Liver (tissue), 8 donors: ENCODE measurements at regions not wholly inside any gene's neighbourhood (a gene's known extent, or its start where the extent isn't known, plus 50 kb on each side); places are given as distances from the start of the nearest gene placed in this dataset.

Experiments used
- DNase-seq: peaks from one replicate; pipeline ENCODE4 v3.0.0-alpha.2; 2017; ENCODE audit warnings: low spot score
- H3K27ac ChIP-seq, 2 donors: one replicate each; pipeline ENCODE4 v1.7.0; 2013; ENCODE audit warnings: inconsistent platforms in 2 of 2, low read length in 2 of 2, control low read depth in 1 of 2, low read depth in 1 of 2, mild to moderate bottlenecking in 1 of 2
- H3K27me3 ChIP-seq, 4 donors: one replicate each; pipeline versions ENCODE4 v1.6.1 to v1.7.0; 2013; ENCODE audit warnings: low read length in 3 of 4, inconsistent platforms in 1 of 4, mild to moderate bottlenecking in 1 of 4, moderate library complexity in 1 of 4; ENCODE audit not compliant: control insufficient read depth in 4 of 4, insufficient read depth in 4 of 4
- H3K36me3 ChIP-seq, 4 donors: one replicate each; pipeline versions ENCODE4 v1.6.1 to v1.7.0; 2013; ENCODE audit warnings: low read length in 3 of 4, mild to moderate bottlenecking in 3 of 4, low read depth in 1 of 4, moderate library complexity in 1 of 4; ENCODE audit not compliant: control insufficient read depth in 4 of 4, insufficient read depth in 3 of 4
- H3K4me1 ChIP-seq, 4 donors: one replicate each; pipeline versions ENCODE4 v1.6.1 to v1.7.0; 2013; ENCODE audit warnings: low read length in 3 of 4, mild to moderate bottlenecking in 3 of 4, moderate library complexity in 1 of 4; ENCODE audit not compliant: control insufficient read depth in 4 of 4, insufficient read depth in 4 of 4
- H3K4me3 ChIP-seq, 3 donors: one replicate each; pipeline versions ENCODE4 v1.6.1 to v1.7.0; 2013; ENCODE audit warnings: low read length in 3 of 3, control low read depth in 1 of 3, low read depth in 1 of 3, mild to moderate bottlenecking in 1 of 3
- H3K9ac ChIP-seq, 2 donors: one replicate each; pipeline ENCODE4 v1.7.0; 2013; ENCODE audit warnings: low read length in 2 of 2, mild to moderate bottlenecking in 2 of 2, moderate library complexity in 2 of 2, control low read depth in 1 of 2, low read depth in 1 of 2
- H3K9me3 ChIP-seq, 4 donors: one replicate each; pipeline versions ENCODE4 v1.6.1 to v1.7.0; 2013; ENCODE audit warnings: low read length in 3 of 4; ENCODE audit not compliant: control insufficient read depth in 4 of 4
- EGR1 ChIP-seq, 2 donors: IDR thresholded peaks; 2 replicates each; pipeline ENCODE4 v1.6.1; 2016 to 2018; ENCODE audit warnings: antibody characterized with exemption in 2 of 2, low read depth in 2 of 2
- FOXA1 ChIP-seq: IDR thresholded peaks from 2 replicates; pipeline ENCODE4 v1.6.1; 2016; ENCODE audit warnings: antibody characterized with exemption
- FOXA2 ChIP-seq: IDR thresholded peaks from 2 replicates; pipeline ENCODE4 v1.6.1; 2016; ENCODE audit warnings: antibody characterized with exemption
- GABPA ChIP-seq, 2 donors: IDR thresholded peaks in 1 of 2; conservative IDR thresholded peaks in 1 of 2; 2 replicates each; pipeline ENCODE4 v1.6.1; 2016; ENCODE audit warnings: antibody characterized with exemption in 2 of 2, mild to moderate bottlenecking in 1 of 2, moderate library complexity in 1 of 2
- HNF4A ChIP-seq, 2 donors: conservative IDR thresholded peaks; 2 replicates each; pipeline ENCODE4 v1.6.1; 2016; ENCODE audit warnings: antibody characterized with exemption in 2 of 2, mild to moderate bottlenecking in 2 of 2
- HNF4G ChIP-seq: IDR thresholded peaks from 2 replicates; pipeline ENCODE4 v1.6.1; 2016; ENCODE audit warnings: antibody characterized with exemption
- JUND ChIP-seq, 2 donors: IDR thresholded peaks; 2 replicates each; pipeline ENCODE4 v1.6.1; 2016; ENCODE audit warnings: antibody characterized with exemption in 2 of 2
- NR2F2 ChIP-seq: IDR thresholded peaks from 2 replicates; pipeline ENCODE4 v1.6.1; 2016; ENCODE audit warnings: antibody characterized with exemption
- RAD21 ChIP-seq, 2 donors: IDR thresholded peaks; 2 replicates each; pipeline ENCODE4 v1.6.1; 2016; ENCODE audit warnings: antibody characterized with exemption in 2 of 2, mild to moderate bottlenecking in 2 of 2
- RXRA ChIP-seq, 2 donors: IDR thresholded peaks; 2 replicates each; pipeline ENCODE4 v1.6.1; 2017 to 2018; ENCODE audit warnings: antibody characterized with exemption in 2 of 2, mild to moderate bottlenecking in 1 of 2
- SP1 ChIP-seq: IDR thresholded peaks from 2 replicates; pipeline ENCODE4 v1.6.1; 2018; ENCODE audit warnings: antibody characterized with exemption, mild to moderate bottlenecking
- TAF1 ChIP-seq: conservative IDR thresholded peaks from 2 replicates; pipeline ENCODE4 v1.6.1; 2016; ENCODE audit warnings: antibody characterized with exemption, mild to moderate bottlenecking
- YY1 ChIP-seq: IDR thresholded peaks from 2 replicates; pipeline ENCODE4 v1.6.1; 2016; ENCODE audit warnings: antibody characterized with exemption, mild to moderate bottlenecking
- WGBS: extraction: QIAGEN DNeasy Blood & Tissue Kit; methylation state at CpG from one replicate; pipeline ENCODE4 v1.1.7; 2013; 5-methylcytosine and 5-hydroxymethylcytosine counted together
- TF ChIP-seq, protein P1 (sequence below): fragments of 150-350 bp; IDR thresholded peaks from 2 replicates; pipeline ENCODE4 v1.5.1; 2017; ENCODE audit warnings: improper control_type of control experiment, low read depth, low read length; ENCODE audit not compliant: missing input control
- TF ChIP-seq, protein P2 (sequence below): IDR thresholded peaks from 2 replicates; pipeline ENCODE4 v1.6.1; 2016; ENCODE audit warnings: antibody characterized with exemption
- TF ChIP-seq, protein P3 (sequence below): IDR thresholded peaks from 2 replicates; pipeline ENCODE4 v1.6.1; 2016; ENCODE audit warnings: antibody characterized with exemption, mild to moderate bottlenecking
- TF ChIP-seq, protein P4 (sequence below): IDR thresholded peaks from 2 replicates; pipeline ENCODE4 v1.6.1; 2016; ENCODE audit warnings: antibody characterized with exemption
- TF ChIP-seq, protein P5 (sequence below): IDR thresholded peaks from 2 replicates; pipeline ENCODE4 v1.6.1; 2016; ENCODE audit warnings: antibody characterized with exemption
- donor health status: healthy.
- donor health status: healthy.
- donor health status: healthy.
- donor health status: healthy.
- donor health status: healthy.

DNA sequence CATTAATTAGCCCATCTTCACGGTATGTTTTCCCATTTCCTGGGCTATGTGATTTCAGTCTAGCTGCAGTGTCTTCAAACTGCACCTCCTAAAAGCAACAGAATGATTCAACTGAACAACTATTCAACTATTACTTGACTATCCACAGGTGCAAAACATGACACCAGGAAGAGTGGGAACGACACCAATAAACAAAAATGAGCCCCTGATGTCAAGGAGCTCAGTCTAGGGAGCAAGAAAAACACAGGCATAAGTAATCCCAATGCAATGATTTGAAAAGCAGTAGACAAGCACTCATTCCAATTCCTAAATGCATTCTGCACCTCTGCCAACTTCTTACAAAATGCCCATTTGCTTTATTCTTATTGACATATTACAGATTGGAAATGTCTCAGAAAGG, 285.6 kb downstream of the ETS1 start:
- H3K4me1 ChIP-seq: peaks cover 0 to 3% (median 0%) of the 10 kb centered on the region in 4 donors
- no peaks in the 10 kb centered on the region for H3K27me3 ChIP-seq
- no peaks in the 10 kb centered on the region for H3K36me3 ChIP-seq
- H3K9me3 ChIP-seq: no peaks in the 10 kb centered on the region
- TF ChIP-seq FOXA2: no peak
- no peak for TF ChIP-seq SP1
- TF ChIP-seq, protein P1, sequence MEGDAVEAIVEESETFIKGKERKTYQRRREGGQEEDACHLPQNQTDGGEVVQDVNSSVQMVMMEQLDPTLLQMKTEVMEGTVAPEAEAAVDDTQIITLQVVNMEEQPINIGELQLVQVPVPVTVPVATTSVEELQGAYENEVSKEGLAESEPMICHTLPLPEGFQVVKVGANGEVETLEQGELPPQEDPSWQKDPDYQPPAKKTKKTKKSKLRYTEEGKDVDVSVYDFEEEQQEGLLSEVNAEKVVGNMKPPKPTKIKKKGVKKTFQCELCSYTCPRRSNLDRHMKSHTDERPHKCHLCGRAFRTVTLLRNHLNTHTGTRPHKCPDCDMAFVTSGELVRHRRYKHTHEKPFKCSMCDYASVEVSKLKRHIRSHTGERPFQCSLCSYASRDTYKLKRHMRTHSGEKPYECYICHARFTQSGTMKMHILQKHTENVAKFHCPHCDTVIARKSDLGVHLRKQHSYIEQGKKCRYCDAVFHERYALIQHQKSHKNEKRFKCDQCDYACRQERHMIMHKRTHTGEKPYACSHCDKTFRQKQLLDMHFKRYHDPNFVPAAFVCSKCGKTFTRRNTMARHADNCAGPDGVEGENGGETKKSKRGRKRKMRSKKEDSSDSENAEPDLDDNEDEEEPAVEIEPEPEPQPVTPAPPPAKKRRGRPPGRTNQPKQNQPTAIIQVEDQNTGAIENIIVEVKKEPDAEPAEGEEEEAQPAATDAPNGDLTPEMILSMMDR: no peak
- TF ChIP-seq, protein P2, sequence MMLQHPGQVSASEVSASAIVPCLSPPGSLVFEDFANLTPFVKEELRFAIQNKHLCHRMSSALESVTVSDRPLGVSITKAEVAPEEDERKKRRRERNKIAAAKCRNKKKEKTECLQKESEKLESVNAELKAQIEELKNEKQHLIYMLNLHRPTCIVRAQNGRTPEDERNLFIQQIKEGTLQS: no peak
- TF ChIP-seq, protein P3, sequence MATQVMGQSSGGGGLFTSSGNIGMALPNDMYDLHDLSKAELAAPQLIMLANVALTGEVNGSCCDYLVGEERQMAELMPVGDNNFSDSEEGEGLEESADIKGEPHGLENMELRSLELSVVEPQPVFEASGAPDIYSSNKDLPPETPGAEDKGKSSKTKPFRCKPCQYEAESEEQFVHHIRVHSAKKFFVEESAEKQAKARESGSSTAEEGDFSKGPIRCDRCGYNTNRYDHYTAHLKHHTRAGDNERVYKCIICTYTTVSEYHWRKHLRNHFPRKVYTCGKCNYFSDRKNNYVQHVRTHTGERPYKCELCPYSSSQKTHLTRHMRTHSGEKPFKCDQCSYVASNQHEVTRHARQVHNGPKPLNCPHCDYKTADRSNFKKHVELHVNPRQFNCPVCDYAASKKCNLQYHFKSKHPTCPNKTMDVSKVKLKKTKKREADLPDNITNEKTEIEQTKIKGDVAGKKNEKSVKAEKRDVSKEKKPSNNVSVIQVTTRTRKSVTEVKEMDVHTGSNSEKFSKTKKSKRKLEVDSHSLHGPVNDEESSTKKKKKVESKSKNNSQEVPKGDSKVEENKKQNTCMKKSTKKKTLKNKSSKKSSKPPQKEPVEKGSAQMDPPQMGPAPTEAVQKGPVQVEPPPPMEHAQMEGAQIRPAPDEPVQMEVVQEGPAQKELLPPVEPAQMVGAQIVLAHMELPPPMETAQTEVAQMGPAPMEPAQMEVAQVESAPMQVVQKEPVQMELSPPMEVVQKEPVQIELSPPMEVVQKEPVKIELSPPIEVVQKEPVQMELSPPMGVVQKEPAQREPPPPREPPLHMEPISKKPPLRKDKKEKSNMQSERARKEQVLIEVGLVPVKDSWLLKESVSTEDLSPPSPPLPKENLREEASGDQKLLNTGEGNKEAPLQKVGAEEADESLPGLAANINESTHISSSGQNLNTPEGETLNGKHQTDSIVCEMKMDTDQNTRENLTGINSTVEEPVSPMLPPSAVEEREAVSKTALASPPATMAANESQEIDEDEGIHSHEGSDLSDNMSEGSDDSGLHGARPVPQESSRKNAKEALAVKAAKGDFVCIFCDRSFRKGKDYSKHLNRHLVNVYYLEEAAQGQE: no peak
- TF ChIP-seq, protein P4, sequence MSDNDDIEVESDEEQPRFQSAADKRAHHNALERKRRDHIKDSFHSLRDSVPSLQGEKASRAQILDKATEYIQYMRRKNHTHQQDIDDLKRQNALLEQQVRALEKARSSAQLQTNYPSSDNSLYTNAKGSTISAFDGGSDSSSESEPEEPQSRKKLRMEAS: no peak
- no peak for TF ChIP-seq RAD21 (IDR thresholded peaks at IDR 0.05)
- TF ChIP-seq HNF4A (conservative IDR thresholded peaks at IDR 0.05): no peak
- TF ChIP-seq RXRA (IDR thresholded peaks at IDR 0.05): no peak
- no peak for TF ChIP-seq GABPA (IDR thresholded peaks at IDR 0.05 in 1 of 2, conservative IDR thresholded peaks at IDR 0.05 in 1 of 2)
- TF ChIP-seq YY1: no peak
- no peak for TF ChIP-seq HNF4G
- no peak for TF ChIP-seq TAF1
- no peak overlapping the region for H3K9ac ChIP-seq
- no peak overlapping the region for H3K4me3 ChIP-seq
- no peak for DNase-seq
- H3K27ac ChIP-seq: no peak overlapping the region
- WGBS: 83% methylated on average over 2 of the region's 2 CpGs

DNA sequence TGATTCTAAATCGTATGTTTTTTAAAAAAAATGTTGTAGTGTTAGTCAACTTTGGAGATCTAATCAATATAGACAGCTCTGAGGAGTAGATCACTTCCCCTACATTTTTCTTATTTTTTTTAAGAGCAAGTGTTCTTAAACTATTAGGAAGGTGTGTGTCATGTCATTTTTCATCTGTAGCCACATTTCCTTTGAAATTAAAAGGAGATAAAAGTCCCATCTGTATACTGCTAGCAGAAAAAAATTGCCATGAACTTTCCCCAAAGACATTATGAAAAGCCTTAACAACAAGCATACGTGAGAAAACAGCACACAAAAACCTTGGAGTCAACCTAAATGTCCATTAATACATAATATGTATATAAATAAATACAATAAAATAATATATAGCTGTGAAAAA, 286.6 kb downstream of the ETS1 start:
- no peak overlapping the region for H3K9ac ChIP-seq
- H3K27ac ChIP-seq: no peak overlapping the region
- peaks cover 0 to 3% (median 0%) of the 10 kb centered on the region in 4 donors for H3K4me1 ChIP-seq
- WGBS: 76% methylated on average over 2 of the region's 2 CpGs
- DNase-seq: no peak
- no peaks in the 10 kb centered on the region for H3K36me3 ChIP-seq
- H3K27me3 ChIP-seq: no peaks in the 10 kb centered on the region
- H3K9me3 ChIP-seq: no peaks in the 10 kb centered on the region
- no peak overlapping the region for H3K4me3 ChIP-seq
- no peak for TF ChIP-seq RXRA (IDR thresholded peaks at IDR 0.05)
- no peak for TF ChIP-seq SP1
- TF ChIP-seq RAD21 (IDR thresholded peaks at IDR 0.05): no peak
- TF ChIP-seq, protein P2: no peak
- no peak for TF ChIP-seq TAF1
- TF ChIP-seq EGR1 (IDR thresholded peaks at IDR 0.05; ENCODE audit: low read depth in 2 of 2): no peak
- TF ChIP-seq, protein P1: no peak
- no peak for TF ChIP-seq JUND (IDR thresholded peaks at IDR 0.05)
- no peak for TF ChIP-seq HNF4G
- TF ChIP-seq FOXA1: no peak
- TF ChIP-seq FOXA2: no peak
- TF ChIP-seq, protein P5, sequence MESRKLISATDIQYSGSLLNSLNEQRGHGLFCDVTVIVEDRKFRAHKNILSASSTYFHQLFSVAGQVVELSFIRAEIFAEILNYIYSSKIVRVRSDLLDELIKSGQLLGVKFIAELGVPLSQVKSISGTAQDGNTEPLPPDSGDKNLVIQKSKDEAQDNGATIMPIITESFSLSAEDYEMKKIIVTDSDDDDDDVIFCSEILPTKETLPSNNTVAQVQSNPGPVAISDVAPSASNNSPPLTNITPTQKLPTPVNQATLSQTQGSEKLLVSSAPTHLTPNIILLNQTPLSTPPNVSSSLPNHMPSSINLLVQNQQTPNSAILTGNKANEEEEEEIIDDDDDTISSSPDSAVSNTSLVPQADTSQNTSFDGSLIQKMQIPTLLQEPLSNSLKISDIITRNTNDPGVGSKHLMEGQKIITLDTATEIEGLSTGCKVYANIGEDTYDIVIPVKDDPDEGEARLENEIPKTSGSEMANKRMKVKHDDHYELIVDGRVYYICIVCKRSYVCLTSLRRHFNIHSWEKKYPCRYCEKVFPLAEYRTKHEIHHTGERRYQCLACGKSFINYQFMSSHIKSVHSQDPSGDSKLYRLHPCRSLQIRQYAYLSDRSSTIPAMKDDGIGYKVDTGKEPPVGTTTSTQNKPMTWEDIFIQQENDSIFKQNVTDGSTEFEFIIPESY: no peak
- TF ChIP-seq NR2F2: no peak
- TF ChIP-seq, protein P3: no peak
